VCaP (cell line): ENCODE measurements at regions not wholly inside any gene's neighbourhood (a gene's known extent, or its start where the extent isn't known, plus 50 kb on each side); places are given as distances from the start of the nearest gene placed in this dataset.

Experiments
- H3K27ac ChIP-seq: fragments of 450-650 bp; 2 replicates; pipeline ENCODE4 v1.5.1; 2017
- CTCF ChIP-seq: fragments of 450-650 bp; conservative IDR thresholded peaks from 2 replicates; pipeline ENCODE4 v1.5.1; 2017; ENCODE audit warnings: mild to moderate bottlenecking, moderate library complexity

- no peak for TF ChIP-seq CTCF
- no peak overlapping the region for H3K27ac ChIP-seq
Measured at GRCh38 chr2:51085420-51086068, 53.6 kb upstream of the NRXN1 start.

GRCh38 chr2:51084750-51085149 is 52.8 kb upstream of the NRXN1 start:
- no peak for TF ChIP-seq CTCF

More at GRCh38 chr2:51084750-51085149, 52.8 kb upstream of the NRXN1 start:
- H3K27ac ChIP-seq = no peak overlapping the region
